Left kidney (tissue), 1 donor: ENCODE measurements at regions not wholly inside any gene's neighbourhood (a gene's known extent, or its start where the extent isn't known, plus 50 kb on each side); places are given as distances from the start of the nearest gene placed in this dataset.

Experiments
- DNase-seq: peaks from one replicate; pipeline ENCODE4 v3.0.0-alpha.2; 2013

DNA sequence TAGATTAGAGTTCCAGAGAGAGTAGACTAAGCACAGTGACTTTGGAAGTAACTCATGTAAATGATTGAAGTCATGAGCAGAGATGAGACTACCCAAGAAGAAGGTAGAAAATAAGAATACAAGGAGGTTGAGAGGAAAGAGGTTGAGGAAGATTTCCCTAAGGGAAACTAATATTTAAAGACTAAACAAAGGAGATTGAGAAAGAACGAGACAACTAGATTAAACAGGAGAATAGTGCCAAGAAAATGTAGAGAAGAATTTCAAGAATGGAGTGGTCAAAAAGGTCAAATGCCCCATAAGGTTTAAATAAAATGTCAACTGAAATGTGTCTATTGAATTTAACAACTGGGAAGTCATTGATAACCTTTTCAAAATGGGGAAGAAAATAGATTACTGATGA lies 59.0 kb downstream of the RPS29 start:
- no peak for DNase-seq

DNA sequence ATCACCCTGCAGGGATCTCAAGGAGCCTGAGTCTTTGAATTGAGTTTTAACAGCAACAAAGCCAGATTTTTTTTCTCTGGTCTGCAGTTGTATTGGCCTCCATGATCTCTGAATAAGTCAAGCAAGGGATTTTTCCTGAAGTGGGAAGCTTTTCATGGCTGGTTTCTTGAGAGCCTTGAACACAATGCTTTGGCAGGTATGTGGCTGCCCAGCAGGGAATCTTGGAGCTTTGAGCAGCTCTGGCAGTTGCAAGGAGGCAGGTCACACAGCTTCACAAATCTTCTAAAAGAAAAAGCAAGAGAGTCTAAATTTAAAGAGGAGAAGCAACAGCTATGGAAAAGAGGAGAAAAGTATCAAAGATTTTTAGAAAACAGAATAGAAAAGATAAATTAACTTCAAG lies 60.1 kb downstream of the RPS29 start:
- no peak for DNase-seq

- DNase-seq: no peak
These were observed 69.9 kb downstream of the RPS29 start for GRCh38 chr14:49516286-49516685.

DNA sequence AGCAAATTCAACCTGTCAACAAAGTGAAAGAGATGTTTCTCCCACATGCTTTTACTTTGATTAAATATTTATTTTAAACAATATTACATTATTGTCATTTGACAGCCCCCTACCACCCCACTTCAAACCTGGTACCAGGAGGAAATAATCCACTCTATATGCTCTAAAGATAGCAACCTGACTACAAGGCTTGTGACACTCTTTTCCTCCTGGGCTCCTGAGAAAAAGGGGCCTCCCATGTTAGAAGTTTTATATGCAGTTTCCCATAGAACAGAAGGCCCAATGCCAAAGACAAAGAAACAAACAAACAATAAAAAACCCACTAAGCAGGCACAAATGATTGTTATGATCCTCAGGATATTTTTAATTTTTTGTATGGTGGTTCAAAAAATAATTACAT lies 73.6 kb downstream of the RPS29 start:
- DNase-seq: no peak

- DNase-seq: no peak
These were observed 74.0 kb downstream of the RPS29 start for GRCh38 chr14:49512147-49512551.

DNA sequence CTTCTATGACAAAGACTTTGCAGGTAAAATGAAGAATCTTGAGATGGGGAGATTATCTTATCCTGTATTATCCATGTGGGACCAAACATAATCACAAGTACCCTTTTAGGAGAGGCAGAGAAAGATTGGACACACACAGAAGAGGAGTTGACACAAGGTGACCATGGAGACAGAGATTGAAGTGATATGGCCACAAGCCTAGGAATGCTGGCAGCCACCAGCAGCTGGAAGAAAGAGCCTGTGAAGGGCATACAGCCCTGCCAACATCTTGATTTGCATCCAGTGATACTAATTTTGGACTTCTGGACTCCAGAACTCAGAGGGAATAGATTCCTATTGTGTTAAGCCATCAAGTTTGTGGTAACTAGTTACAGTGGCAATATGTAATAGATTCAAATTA lies 78.1 kb downstream of the RPS29 start:
- no peak for DNase-seq

DNA sequence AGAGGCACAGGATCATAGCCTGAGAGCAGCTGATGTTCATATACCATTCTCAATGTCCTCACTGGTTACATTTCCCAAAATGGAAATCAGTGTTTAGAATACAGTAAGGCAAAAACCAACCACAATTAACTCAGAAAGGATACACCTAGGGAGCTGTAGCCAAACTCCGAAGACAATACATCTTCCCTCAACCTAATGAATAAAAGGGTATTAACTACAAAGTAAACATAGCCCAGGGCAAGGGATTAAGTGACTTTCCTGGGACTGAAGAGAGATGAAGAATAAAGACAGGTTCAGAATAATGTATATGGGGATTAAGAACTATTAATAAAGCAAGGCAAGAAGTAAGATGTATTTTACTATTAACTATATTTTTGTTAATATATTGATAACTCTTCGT lies 79.5 kb downstream of the RPS29 start:
- DNase-seq: no peak

DNA sequence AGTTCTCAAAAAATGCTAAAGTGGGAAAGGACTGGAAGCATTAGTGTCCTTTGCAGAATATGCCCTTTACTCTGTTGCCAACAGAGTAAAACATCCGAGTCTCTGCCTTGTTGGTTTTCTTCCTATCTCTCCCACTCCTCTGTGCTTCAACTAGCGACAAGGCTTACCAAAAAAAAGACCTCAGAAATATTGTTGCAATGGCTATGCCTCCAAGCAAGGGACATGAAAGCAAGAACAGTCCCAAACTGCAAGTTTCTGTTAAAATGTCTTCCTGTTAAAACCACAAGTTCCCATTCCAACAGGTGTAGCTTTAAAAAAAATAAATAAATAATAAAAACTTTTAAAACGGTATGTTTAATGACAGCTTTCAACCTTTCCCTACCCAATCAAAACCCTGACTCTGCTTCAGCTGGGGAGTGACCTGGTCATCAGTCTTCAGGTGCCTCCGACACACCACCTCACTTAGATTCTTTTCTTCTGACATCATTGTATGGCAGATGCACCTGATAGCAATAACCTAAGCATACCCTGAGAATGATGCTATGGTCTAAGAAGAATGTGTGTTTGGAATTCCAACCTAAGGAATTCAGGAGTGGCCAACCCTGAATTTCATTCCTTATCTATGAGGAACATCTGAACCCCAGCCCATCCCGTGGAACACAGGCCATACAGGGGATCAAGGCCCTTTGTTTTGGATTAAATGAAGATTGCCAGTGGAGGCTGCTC lies 81.0 kb downstream of the RPS29 start:
- no peak for DNase-seq

DNA sequence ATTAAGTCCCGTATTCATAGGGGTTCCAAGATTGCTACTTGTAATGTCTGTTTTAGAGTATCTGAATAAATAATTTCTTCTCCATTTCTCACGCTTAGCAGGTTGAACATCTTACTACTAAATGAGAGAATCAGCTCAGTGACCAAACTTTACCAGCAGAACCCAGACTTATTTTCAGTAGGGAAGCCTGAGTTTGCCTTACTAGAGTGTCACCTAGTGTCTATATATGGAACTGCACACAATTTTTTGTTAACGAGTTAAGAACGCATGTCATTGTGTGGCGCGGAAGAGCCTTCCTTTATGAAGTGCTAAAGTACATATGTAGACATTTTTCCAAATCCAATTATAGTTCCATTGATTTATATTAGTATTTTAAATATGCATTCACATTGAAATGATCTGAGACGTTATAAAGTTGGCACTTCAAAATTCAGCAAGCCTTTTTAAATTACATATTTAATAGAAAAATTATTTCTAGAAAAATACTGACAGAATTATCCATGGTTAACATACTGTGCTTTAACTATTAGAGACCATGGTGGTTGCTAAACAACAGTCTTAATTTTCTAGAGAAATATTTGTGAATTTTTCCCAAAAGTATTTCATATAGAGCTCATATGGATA lies 88.3 kb downstream of the RPS29 start:
- peak; percentile 80 for DNase-seq

DNA sequence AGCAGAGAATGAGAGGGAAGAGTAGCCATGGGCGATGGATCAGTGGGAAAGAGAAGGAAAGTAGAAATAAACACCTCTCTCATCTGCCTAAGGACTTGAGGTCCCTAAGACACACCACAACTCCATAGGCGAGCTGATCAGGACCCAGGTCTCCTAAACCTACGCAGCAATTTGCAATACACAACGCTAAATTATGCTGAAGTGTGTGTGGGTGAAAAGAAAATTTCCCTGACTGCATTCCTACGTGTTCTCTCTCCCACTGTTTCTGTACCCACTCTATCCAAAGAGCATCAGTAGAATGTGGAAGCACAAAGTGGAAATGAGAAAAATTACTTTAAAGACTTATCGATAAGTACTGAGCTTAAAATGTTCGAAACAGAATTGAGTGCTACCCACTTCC lies 88.9 kb downstream of the RPS29 start:
- no peak for DNase-seq

- DNase-seq: no peak
These were observed 91.3 kb downstream of the RPS29 start for GRCh38 chr14:49494836-49495235.

DNA sequence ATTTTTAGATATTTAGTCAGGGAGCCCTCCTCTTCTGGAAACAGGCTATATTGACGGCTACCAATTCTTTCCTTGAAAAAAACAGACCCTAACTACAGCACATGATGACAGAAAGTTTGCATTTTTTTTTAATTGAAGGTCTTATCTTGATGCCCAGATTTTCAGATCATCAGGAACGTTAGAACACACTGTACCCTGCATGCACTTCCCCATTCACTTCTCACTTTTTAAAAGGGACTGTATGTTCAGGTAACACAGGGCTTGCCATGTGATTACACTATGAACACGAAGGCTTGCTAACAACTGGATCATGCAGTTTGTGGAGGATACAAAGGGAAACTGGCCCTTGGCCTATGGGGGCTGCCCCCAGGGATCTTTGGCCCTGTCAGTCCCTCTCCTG lies 92.6 kb downstream of the RPS29 start:
- DNase-seq: no peak

DNA sequence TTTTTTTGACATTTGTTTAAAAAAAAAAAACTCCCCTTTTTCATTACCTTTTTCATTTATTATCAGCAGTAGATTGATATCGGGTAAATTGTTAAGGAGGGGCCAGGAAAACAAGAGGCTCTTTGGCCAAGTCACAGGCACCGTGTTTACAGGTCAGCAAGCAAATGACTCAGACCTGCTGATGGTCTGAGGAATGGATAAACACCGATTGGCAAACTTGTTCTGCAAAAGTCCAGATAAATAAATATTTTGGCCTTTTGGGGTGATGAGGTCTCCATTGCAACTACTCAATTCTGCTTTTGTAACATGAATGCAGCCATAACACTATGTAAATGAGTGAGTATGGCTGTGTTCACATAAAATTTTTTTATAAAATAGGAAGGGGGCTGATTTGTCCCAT lies 94.0 kb downstream of the RPS29 start:
- DNase-seq: no peak

GRCh38 chr14:49489341-49489740 lies 96.8 kb downstream of the RPS29 start:
- no peak for DNase-seq

DNA sequence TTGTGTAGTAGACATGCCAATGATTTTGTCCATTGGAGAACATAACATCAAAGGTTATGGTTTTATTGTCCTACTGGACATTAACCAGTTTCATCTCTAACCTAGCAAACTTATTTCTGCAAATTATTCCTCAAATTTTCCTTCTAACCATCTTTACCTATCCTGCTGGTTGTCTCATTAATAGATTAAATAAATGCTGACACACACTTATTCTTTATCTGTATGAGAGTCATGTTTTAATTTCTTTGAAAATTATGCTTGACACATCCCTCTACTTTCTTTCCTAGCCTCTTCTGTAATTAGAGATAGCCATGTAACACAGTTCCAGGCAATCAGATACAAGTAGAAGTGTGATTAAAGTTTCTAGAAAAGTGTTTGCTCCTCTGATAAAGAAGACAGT lies 98.9 kb downstream of the RPS29 start:
- DNase-seq: no peak

DNA sequence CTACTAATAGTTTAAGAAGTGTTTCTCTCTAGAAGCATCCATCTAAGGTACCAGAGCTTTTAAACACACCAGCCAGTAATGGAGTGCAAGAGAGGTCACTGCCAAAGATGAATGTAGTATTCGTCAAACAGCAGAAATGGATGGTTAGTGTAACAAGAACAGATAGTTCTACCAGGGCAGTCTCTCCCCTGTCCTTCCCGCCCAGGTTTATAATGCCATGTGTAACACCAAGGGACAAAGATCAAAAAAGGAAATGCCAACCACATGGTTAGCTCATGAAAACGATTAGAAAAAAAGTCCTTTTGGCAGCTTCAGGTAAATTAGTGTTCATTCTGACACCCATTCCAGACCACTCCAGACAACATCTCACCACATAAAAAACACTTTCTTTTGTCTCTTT lies 100.9 kb downstream of the RPS29 start:
- DNase-seq: no peak

- no peak for DNase-seq
These were observed 102.0 kb downstream of the RPS29 start for GRCh38 chr14:49484180-49484579.

GRCh38 chr14:49483268-49483667 lies 102.9 kb downstream of the RPS29 start:
- DNase-seq: no peak

GRCh38 chr14:49480979-49481498 lies 105.1 kb downstream of the RPS29 start:
- DNase-seq: no peak

GRCh38 chr14:49480053-49480760 lies 106.0 kb downstream of the RPS29 start:
- no peak for DNase-seq

- DNase-seq: no peak
These were observed 106.7 kb downstream of the RPS29 start for GRCh38 chr14:49479432-49479831.

DNA sequence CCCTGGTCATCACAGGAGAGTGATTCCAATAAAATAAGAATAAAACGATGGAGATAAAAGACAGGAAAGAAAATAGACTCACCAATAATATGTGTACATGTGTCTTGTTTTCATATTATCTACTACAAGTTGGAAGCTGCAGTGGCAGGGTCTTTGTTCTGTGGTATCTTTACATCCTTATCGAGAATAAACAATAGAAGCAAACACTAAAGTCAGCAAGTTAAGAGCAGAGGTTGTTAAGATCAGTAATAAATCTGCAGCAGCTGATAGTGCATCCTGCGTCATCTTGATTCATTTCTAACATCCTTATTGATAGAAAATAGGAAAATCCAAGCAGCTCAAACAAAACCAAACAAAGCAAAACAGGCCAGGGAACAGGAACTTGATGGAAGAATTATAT lies 107.4 kb downstream of the RPS29 start:
- no peak for DNase-seq

DNA sequence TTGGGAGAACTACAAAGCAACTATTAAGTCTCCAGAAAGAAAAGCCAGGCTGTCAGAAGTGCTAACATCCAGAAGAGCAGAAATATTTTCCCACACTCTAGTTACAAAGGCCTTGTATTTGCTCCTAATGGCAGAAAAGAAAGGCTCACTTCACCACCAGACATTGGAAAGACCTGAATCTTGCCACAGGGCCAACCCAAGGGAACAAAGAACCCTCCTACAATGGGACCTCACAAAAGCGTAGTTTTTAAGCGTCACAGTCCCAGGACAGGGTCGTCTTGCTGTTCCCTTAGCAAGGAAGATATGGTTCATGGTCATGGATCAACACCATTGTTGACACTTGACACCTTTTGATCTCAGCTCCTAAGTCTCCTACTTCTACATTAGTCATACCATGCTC lies 119.1 kb downstream of the RPS29 start:
- DNase-seq: no peak
